ENCODE measurements at regions not wholly inside any gene's neighbourhood (a gene's known extent, or its start where the extent isn't known, plus 50 kb on each side); places are given as distances from the start of the nearest gene placed in this dataset.

- TF ChIP-seq EZH2 (IDR thresholded peaks at IDR 0.05; ENCODE audit: borderline replicate concordance, low read length) (no peak), CTCF (conservative IDR thresholded peaks at IDR 0.05 in 1 of 2, IDR thresholded peaks at IDR 0.05 in 1 of 2; ENCODE audit: extremely low read depth in 1 of 2, insufficient read depth in 1 of 2, low read depth in 1 of 2, low read length in 2 of 2) (no peak)
Measured at GRCh38 chr2:238567067-238567855, 140.5 kb downstream of the ASB1 start.
